GM12801 (cell line): ENCODE measurements at regions not wholly inside any gene's neighbourhood (a gene's known extent, or its start where the extent isn't known, plus 50 kb on each side); places are given as distances from the start of the nearest gene placed in this dataset.

Experiments
- TF ChIP-seq, protein P1 (sequence below): IDR thresholded peaks from one replicate; pipeline ENCODE4 v1.5.1; 2011; ENCODE audit warnings: control low read depth; ENCODE audit not compliant: insufficient read length; ENCODE audit errors: extremely low read depth

DNA sequence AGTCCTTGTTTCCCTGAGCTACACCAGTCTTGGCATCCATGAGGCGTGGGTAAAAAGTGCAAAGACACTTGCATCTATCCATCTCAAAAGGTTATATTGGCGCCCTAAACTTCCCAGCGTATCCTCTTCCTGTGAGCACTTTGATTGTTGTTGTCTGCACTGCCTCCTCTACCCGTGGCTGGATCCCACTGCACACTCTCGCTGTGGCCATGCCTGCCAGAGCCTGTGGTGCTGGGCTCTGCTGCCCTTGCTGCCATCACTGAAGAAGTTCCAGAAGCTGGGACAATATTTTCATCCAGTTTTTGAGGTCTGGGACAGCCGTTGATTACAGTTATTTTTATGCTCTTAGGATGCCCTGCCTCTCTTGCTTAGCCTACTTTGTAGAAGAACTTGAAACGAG, 85.3 kb upstream of the PCGF5 start:
- TF ChIP-seq, protein P1, sequence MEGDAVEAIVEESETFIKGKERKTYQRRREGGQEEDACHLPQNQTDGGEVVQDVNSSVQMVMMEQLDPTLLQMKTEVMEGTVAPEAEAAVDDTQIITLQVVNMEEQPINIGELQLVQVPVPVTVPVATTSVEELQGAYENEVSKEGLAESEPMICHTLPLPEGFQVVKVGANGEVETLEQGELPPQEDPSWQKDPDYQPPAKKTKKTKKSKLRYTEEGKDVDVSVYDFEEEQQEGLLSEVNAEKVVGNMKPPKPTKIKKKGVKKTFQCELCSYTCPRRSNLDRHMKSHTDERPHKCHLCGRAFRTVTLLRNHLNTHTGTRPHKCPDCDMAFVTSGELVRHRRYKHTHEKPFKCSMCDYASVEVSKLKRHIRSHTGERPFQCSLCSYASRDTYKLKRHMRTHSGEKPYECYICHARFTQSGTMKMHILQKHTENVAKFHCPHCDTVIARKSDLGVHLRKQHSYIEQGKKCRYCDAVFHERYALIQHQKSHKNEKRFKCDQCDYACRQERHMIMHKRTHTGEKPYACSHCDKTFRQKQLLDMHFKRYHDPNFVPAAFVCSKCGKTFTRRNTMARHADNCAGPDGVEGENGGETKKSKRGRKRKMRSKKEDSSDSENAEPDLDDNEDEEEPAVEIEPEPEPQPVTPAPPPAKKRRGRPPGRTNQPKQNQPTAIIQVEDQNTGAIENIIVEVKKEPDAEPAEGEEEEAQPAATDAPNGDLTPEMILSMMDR, result no peak

DNA sequence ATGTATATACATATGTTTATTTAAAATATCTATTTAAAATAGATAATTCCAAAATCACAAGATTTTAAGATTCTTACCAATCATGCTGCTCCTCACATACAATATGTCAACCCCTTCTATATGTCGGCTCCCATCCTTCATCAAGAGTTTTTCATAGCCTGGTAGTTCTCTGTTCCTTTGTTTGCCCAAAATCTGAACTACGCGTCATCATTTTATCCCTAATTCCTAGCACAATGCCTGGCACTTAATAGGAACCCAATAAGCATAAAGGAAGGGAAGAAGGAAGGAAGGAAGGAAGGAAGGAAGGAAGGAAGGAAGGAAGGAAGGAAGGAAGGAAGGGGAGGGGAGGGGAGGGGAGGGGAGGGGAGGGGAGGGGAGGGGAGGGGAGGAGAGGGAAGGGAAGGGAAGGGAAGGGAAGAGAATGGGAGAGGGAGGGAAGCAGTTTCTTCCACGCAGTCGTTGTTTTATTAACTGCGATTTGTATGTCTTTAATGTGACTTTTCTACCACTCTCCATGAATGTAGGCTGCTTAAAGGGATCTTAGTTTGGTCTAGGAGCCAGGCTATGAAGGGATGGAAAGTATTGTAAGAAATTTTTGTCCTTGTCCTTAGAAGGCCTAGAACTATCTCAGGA, 83.3 kb upstream of the PCGF5 start:
- TF ChIP-seq, protein P1, result no peak

DNA sequence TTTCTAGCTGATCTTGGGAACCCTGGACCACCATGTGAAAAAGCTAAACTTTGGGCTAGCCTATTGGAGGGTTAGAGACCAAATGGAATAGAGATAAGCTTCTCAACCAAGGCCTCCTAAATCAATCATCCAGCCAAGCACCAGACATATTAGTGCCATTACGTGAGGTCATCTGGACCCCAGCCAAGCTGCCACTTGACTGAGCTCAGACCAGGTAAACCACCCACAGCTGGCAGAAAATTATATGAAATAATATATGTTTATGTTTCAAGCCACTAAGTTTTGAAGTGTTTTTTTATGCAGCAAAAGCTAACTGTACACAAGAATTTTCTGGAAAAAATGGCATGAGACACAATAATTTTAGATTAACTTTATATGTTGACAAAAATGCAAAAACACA, 82.6 kb upstream of the PCGF5 start:
- TF ChIP-seq, protein P1, result no peak

DNA sequence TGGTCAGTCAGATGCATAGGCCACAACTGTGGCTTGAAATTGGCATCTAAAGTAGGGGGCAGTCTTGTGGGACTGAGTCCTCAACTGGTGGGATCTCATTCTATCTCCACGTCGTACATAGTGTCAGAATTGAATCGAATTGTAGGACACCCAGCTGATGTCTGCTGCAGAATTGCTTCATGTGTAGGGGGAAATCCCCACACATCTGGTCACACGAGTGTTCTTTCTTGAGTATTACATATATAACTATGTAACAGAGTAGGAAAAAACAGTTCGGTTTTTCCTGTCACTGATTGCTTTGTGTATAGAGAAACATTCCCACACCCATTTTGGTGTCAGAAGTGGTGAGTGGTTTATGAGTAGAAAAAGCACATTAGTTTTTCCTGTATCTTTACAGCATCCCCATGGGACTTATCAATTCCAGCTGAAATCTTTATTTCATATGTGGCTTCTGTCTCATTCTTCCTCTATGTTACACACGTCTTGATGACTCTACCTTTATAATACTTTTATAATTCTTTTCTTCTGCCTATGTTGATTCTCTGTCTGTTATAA, 79.4 kb upstream of the PCGF5 start:
- TF ChIP-seq, protein P1, result no peak

DNA sequence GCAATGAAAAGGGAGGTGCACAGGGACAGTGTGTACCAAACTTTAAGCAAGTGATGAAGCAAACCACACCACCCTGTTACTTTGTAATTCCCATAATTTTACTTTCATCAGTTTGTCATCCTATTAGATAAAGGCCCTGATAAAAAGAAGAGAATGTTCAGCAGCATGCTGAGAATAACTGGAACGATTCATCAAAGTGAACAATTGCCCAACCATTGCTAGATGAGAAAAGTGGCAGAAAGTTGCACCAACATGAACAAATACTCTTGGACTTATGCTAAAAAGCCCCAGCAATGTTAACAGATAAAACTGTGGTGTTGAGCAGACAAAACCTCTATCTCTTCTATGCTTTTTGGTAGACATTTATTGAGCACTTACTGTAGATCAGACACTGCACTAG, 75.5 kb upstream of the PCGF5 start:
- TF ChIP-seq, protein P1, result no peak

DNA sequence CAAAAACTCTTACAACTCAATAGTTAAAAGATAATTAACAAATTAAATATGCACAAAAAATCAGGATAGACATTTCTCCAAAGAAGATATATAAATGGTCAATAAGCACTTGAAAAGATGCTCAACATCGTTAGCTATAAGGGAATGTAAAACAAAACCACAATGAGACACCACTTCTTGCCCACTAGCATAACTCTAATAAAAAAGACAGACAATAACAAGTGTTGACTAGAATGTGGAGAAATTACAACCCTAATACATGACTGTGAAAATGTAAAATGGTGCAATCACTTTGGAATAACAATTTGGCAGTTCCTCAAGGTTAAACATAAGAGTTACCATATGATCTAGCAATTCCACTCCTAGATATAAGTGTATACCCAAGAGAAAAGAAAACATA, 74.3 kb upstream of the PCGF5 start:
- TF ChIP-seq, protein P1, result no peak

DNA sequence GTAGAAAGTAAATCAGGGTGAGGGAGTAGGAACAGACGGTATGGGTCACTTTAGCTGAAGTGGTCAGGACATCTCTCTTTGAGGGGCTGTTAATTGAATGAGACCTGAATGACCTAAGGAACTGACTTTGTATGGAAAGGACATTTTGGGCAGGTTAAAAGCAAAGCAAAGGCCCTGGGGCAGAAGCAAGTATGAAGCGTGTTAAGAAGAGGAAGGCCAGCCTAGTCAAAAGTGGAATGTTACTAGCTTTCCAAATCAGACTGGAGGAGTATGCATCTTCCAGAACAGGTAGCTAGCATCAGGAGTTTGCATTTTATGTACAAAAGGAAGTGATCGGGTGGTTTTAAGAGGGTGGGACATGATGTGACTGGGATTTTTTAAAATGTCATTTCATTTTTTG, 70.9 kb upstream of the PCGF5 start:
- TF ChIP-seq, protein P1, result no peak
